22Rv1 (cell line): ENCODE measurements at regions not wholly inside any gene's neighbourhood (a gene's known extent, or its start where the extent isn't known, plus 50 kb on each side); places are given as distances from the start of the nearest gene placed in this dataset.

Experiments
- ZFX ChIP-seq: fragments of 450-650 bp; IDR thresholded peaks from 2 replicates; pipeline ENCODE4 v1.6.1; 2017; ENCODE audit warnings: antibody characterized with exemption, borderline replicate concordance
- TF ChIP-seq, protein P1 (sequence below): fragments of 450-650 bp; IDR thresholded peaks from 2 replicates; pipeline ENCODE4 v1.5.1; 2017; ENCODE audit warnings: mild to moderate bottlenecking

DNA sequence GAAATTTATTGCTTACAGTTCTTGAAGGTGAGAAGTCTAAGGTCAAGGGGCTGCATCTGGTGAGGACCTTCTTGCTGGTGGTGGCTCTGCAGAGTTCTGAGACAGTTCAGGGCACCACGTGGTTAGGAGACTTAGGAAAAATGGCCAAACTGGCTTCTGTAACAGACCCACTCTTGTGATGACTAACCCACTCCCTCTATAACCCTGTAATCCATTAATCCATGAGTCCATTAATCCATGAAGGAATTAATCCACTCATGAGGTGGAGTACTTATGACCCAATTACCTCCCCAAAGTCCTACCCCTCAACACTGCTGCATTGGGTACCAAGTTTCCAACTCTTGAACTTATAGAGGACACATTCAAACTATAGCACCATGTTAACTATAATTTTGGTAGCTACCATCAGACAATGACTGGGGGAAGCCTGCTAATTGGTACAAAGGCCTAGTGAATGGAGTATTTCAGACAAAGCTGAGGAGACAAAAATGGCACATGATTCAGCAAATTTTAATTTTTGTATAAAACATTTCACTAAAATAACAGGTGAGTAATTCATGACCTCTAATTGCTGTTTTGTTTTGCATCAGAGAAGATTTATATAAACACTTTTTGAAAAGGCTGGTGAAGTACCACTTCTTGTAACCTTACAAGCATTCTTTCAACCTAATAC, 374.1 kb upstream of the TBL1XR1 start:
- TF ChIP-seq, protein P1, sequence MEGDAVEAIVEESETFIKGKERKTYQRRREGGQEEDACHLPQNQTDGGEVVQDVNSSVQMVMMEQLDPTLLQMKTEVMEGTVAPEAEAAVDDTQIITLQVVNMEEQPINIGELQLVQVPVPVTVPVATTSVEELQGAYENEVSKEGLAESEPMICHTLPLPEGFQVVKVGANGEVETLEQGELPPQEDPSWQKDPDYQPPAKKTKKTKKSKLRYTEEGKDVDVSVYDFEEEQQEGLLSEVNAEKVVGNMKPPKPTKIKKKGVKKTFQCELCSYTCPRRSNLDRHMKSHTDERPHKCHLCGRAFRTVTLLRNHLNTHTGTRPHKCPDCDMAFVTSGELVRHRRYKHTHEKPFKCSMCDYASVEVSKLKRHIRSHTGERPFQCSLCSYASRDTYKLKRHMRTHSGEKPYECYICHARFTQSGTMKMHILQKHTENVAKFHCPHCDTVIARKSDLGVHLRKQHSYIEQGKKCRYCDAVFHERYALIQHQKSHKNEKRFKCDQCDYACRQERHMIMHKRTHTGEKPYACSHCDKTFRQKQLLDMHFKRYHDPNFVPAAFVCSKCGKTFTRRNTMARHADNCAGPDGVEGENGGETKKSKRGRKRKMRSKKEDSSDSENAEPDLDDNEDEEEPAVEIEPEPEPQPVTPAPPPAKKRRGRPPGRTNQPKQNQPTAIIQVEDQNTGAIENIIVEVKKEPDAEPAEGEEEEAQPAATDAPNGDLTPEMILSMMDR, result no peak
- no peak for TF ChIP-seq ZFX
